CD14-positive monocyte (primary cell): ENCODE measurements at regions not wholly inside any gene's neighbourhood (a gene's known extent, or its start where the extent isn't known, plus 50 kb on each side); places are given as distances from the start of the nearest gene placed in this dataset.

Experiments used
- DNase-seq, 3 donors: peaks; one replicate each; pipeline ENCODE4 v3.0.0-alpha.2; 2011 to 2022
- H2AFZ ChIP-seq: 2 replicates; pipeline ENCODE4 v1.6.0; 2012; ENCODE audit warnings: mild to moderate bottlenecking, low read depth, low read length, inconsistent platforms; ENCODE audit not compliant: insufficient read depth, poor library complexity, severe bottlenecking
- H3K27ac ChIP-seq, 2 donors: 1 replicate in 1 of 2; 2 replicates in 1 of 2; pipeline ENCODE4 v1.5.1; 2012 to 2013; ENCODE audit warnings: low read length in 2 of 2, control low read depth in 1 of 2, inconsistent platforms in 1 of 2, low read depth in 1 of 2, mild to moderate bottlenecking in 1 of 2
- H3K27me3 ChIP-seq, 2 donors: one replicate each; pipeline versions ENCODE4 v1.6.0 to v1.6.1; 2011 to 2013; ENCODE audit warnings: low read length in 2 of 2; ENCODE audit not compliant: control insufficient read depth in 2 of 2, insufficient read depth in 2 of 2
- H3K36me3 ChIP-seq, 2 donors: replicated peaks in 1 of 2; 1 replicate in 1 of 2; 2 replicates in 1 of 2; pipeline versions ENCODE4 v1.5.1 to v1.6.1; 2012 to 2013; ENCODE audit warnings: low read length in 2 of 2, control low read depth in 1 of 2, inconsistent platforms in 1 of 2, mild to moderate bottlenecking in 1 of 2; ENCODE audit not compliant: insufficient read depth in 2 of 2, control insufficient read depth in 1 of 2
- H3K4me1 ChIP-seq, 2 donors: 1 replicate in 1 of 2; 2 replicates in 1 of 2; pipeline versions ENCODE4 v1.5.1 to v1.6.1; 2012 to 2013; ENCODE audit warnings: low read length in 2 of 2, control low read depth in 1 of 2, inconsistent platforms in 1 of 2, mild to moderate bottlenecking in 1 of 2, moderate library complexity in 1 of 2; ENCODE audit not compliant: insufficient read depth in 2 of 2, control insufficient read depth in 1 of 2
- H3K4me2 ChIP-seq: replicated peaks from 2 replicates; pipeline ENCODE3; 2012; ENCODE audit warnings: low read length, moderate library complexity, mild to moderate bottlenecking; ENCODE audit not compliant: poor library complexity, severe bottlenecking; ENCODE audit errors: extremely low read depth
- H3K4me3 ChIP-seq, 3 experiments: fragments of 200-600 bp in 1 of 3; sonication (generic) in 1 of 3; replicated peaks in 1 of 3; 1 replicate in 2 of 3; 2 replicates in 1 of 3; pipeline ENCODE4 v1.5.1; 2011 to 2013; ENCODE audit warnings: low read length in 3 of 3, mild to moderate bottlenecking in 3 of 3, control low read depth in 2 of 3, low read depth in 2 of 3, inconsistent platforms in 1 of 3, moderate library complexity in 1 of 3
- H3K79me2 ChIP-seq: 2 replicates; pipeline ENCODE4 v1.6.0; 2012; ENCODE audit warnings: mild to moderate bottlenecking, control low read depth, inconsistent platforms, low read length, moderate library complexity; ENCODE audit not compliant: insufficient read depth
- H3K9ac ChIP-seq: 2 replicates; pipeline ENCODE4 v1.6.0; 2017; ENCODE audit warnings: low read length, mild to moderate bottlenecking; ENCODE audit not compliant: insufficient read depth, poor library complexity, severe bottlenecking
- H3K9me3 ChIP-seq, 2 donors: replicated peaks in 1 of 2; 1 replicate in 1 of 2; 2 replicates in 1 of 2; pipeline versions ENCODE4 v1.5.1 to v1.6.1; 2012 to 2013; ENCODE audit warnings: low read length in 2 of 2, control low read depth in 1 of 2; ENCODE audit not compliant: control insufficient read depth in 1 of 2, insufficient read depth in 1 of 2
- H4K20me1 ChIP-seq: 2 replicates; pipeline ENCODE4 v1.6.0; 2012; ENCODE audit warnings: mild to moderate bottlenecking, low read length, control low read depth, moderate library complexity; ENCODE audit not compliant: insufficient read depth
- H3K27ac Mint-ChIP-seq, 7 donors: one replicate each; pipeline ENCODE4 v1.8.0; 2020; ENCODE audit warnings: mild to moderate bottlenecking in 7 of 7, mixed read lengths in 7 of 7, moderate library complexity in 6 of 7, inconsistent platforms in 2 of 7
- H3K27me3 Mint-ChIP-seq, 3 donors: one replicate each; pipeline ENCODE4 v1.8.0; 2021 to 2022; ENCODE audit warnings: low read depth in 3 of 3, mild to moderate bottlenecking in 3 of 3, mixed read lengths in 3 of 3, moderate library complexity in 3 of 3, inconsistent platforms in 1 of 3
- H3K36me3 Mint-ChIP-seq, 2 donors: one replicate each; pipeline ENCODE4 v1.8.0; 2020; ENCODE audit warnings: mixed read lengths in 2 of 2, inconsistent platforms in 1 of 2, mild to moderate bottlenecking in 1 of 2
- H3K4me1 Mint-ChIP-seq: one replicate; pipeline ENCODE4 v1.8.0; 2020; ENCODE audit warnings: mild to moderate bottlenecking, mixed read lengths
- H3K4me3 Mint-ChIP-seq, 2 donors: one replicate each; pipeline ENCODE4 v1.8.0; 2020; ENCODE audit warnings: mild to moderate bottlenecking in 2 of 2, mixed read lengths in 2 of 2, moderate library complexity in 1 of 2
- H3K9me3 Mint-ChIP-seq, 7 donors: one replicate each; pipeline ENCODE4 v1.8.0; 2020 to 2022; ENCODE audit warnings: mixed read lengths in 7 of 7, mild to moderate bottlenecking in 6 of 7, moderate library complexity in 6 of 7, inconsistent platforms in 2 of 7
- WGBS: methylation state at CpG from one replicate; pipeline ENCODE4 v1.1.5; 2013; ENCODE audit warnings: missing lambda C conversion rate; ENCODE audit not compliant: insufficient coverage; 5-methylcytosine and 5-hydroxymethylcytosine counted together
- intact Hi-C, 2 donors: fragments of 100-400 bp; cut with micrococcal nuclease; formaldehyde crosslinking; loops; one replicate each; pipeline versions ENCODE4 v1.15.0 to v1.15.1; 2023
- TF ChIP-seq, protein P1 (sequence below): fragments of 200-600 bp; IDR thresholded peaks from one replicate; pipeline ENCODE4 v1.8.0; 2022; ENCODE audit warnings: antibody characterized with exemption, mild to moderate bottlenecking

DNA sequence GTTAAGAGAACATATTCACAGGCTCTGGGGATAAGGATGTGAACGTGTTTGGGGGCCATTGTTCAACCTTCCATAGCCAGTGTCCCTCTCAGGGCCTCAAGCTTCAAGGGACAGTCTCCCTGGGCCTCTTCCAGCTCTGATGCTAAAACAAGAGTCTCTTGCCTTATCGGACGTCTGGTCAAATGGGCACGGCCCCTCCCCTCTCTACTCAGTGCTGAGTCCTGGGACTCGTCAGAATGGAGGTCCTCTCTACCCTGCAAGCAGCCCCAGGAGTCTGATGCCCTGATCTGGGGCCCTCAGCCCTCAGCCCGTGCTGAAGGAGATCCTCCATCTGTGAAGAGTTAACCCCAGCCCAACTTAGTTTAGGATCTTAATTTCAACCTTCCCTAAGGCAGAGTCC, 198.2 kb downstream of the ZFP36L2 start:
- Histone ChIP-seq H3K4me2 (no peak overlapping the region), H3K36me3 (no peaks in the 10 kb centered on the region), H3K79me2 (no peaks in the 10 kb centered on the region), H3K27ac (peak overlapping the region in 1 of 2 donors; percentile 39), H3K4me1 (peaks cover 56% of the 10 kb centered on the region in 2 donors), H4K20me1 (no peaks in the 10 kb centered on the region), H3K9me3 (no peaks in the 10 kb centered on the region), H3K27me3 (no peaks in the 10 kb centered on the region), H2AFZ (no peak overlapping the region), H3K9ac (no peak overlapping the region), H3K4me3 (no peak overlapping the region)
- Mint-ChIP-seq H3K27ac (no peak overlapping the region), H3K9me3 (peaks cover 0 to under 1% (median 0%) of the 10 kb centered on the region in 7 donors), H3K4me1 (peaks cover 70% of the 10 kb centered on the region), H3K4me3 (no peak overlapping the region), H3K27me3 (peaks cover 0 to 2% (median 1%) of the 10 kb centered on the region in 3 donors), H3K36me3 (peaks cover 2 to 7% of the 10 kb centered on the region in 2 donors)
- DNase-seq = no peak
- 92% methylated on average over 5 of the region's 6 CpGs for WGBS
- intact Hi-C loops = no loop called here
- TF ChIP-seq, protein P1, sequence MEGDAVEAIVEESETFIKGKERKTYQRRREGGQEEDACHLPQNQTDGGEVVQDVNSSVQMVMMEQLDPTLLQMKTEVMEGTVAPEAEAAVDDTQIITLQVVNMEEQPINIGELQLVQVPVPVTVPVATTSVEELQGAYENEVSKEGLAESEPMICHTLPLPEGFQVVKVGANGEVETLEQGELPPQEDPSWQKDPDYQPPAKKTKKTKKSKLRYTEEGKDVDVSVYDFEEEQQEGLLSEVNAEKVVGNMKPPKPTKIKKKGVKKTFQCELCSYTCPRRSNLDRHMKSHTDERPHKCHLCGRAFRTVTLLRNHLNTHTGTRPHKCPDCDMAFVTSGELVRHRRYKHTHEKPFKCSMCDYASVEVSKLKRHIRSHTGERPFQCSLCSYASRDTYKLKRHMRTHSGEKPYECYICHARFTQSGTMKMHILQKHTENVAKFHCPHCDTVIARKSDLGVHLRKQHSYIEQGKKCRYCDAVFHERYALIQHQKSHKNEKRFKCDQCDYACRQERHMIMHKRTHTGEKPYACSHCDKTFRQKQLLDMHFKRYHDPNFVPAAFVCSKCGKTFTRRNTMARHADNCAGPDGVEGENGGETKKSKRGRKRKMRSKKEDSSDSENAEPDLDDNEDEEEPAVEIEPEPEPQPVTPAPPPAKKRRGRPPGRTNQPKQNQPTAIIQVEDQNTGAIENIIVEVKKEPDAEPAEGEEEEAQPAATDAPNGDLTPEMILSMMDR = no peak

DNA sequence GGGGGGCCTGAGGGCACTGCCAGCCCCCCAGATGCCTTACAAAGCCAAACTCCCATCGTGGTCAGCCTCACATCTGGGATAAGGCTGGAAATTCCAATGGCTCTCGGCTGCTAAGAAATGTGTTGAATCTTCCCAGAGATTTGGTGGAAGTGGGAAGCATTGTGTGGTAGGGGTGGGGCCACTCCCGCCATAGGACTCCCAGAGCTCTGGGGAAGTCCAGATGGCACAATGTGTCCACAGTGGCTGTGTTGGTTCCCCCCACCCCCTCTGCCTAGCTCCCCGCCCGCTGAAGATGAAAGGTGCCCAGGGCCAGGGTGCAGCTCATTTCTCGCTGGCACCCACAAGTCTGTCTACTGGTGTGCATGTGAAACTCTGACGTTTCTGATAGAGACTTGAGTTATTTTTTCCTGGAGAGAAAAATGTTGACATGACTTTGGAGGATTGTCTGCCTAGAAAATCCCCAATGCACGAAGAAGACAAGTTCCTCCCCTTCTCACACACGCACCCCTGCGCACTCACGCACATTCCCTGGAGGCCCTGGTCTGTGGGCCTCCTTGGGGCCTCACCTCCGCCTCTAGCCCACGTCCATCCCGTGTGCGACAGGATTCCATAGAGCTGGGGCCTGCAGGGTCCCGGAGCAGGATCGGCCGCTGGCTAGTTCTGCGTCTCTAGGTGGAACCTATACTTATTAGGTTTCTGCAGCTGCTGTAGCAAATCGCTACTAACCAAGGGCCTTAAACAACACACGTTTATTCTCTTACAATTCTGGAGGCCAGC, 199.1 kb downstream of the ZFP36L2 start:
- H3K27ac ChIP-seq = peak overlapping the region; percentile 31 to 39
- peak in 2 of 3 donors; percentile 70 to 79 for DNase-seq
- no peak overlapping the region for H3K9ac ChIP-seq
- peak overlapping the region in 6 of 7 donors; percentile 20 to 91 (median 56) for H3K27ac Mint-ChIP-seq
- 58% methylated on average over 13 of the region's 21 CpGs for WGBS
- TF ChIP-seq, protein P1 = no peak
- peaks cover 5 to 6% of the 10 kb centered on the region in 2 donors for H3K36me3 Mint-ChIP-seq
- peaks cover 0 to 4% (median 1%) of the 10 kb centered on the region in 7 donors for H3K9me3 Mint-ChIP-seq
- H3K4me2 ChIP-seq = peak overlapping the region; percentile 33
- H3K79me2 ChIP-seq = no peaks in the 10 kb centered on the region
- H4K20me1 ChIP-seq = no peaks in the 10 kb centered on the region
- intact Hi-C loops = no loop called here
- peaks cover 52 to 53% of the 10 kb centered on the region in 2 donors for H3K4me1 ChIP-seq
- peaks cover 65% of the 10 kb centered on the region for H3K4me1 Mint-ChIP-seq
- no peak overlapping the region for H2AFZ ChIP-seq
- H3K4me3 ChIP-seq = peak overlapping the region in 1 of 3 experiments; percentile 43
- no peaks in the 10 kb centered on the region for H3K27me3 ChIP-seq
- peak overlapping the region; percentile 38 to 67 for H3K4me3 Mint-ChIP-seq
- H3K36me3 ChIP-seq = no peaks in the 10 kb centered on the region
- H3K9me3 ChIP-seq = peaks cover 0 to 1% of the 10 kb centered on the region in 2 donors
- peaks cover 0 to 2% (median 1%) of the 10 kb centered on the region in 3 donors for H3K27me3 Mint-ChIP-seq
